ENCODE measurements at regions not wholly inside any gene's neighbourhood (a gene's known extent, or its start where the extent isn't known, plus 50 kb on each side); places are given as distances from the start of the nearest gene placed in this dataset.

- DNase-seq, result peak; percentile 20
Observed at GRCh38 chr18:78582898-78583738, 396.5 kb upstream of the SALL3 start.

- DNase-seq, result no peak
Observed at GRCh38 chr18:78583739-78584458, 395.7 kb upstream of the SALL3 start.

DNA sequence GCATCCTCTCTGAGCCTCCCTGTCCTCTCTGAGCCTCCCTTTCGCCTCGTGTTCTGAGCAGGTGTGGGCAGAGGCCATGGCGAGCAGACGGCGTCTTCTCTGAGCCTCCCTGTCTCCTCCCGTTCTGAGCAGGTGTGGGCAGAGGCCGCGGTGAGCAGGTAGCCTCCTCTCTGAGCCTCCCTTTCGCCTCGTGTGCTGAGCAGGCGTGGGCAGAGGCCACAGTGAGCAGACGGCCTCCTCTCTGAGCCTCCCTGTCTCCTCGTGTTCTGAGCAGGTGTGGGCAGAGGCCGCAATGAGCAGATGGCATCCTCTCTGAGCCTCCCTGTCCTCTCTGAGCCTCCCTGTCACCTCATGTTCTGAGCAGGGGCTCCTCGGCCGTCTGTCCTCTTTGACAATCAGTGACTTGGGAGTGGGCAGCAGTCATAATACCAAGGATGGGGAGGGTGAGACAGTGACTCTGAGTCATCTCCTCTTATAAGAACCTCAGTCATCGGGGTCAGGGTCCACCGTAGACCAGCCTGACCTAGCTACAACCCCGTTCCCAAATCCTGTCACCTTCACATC is 395.1 kb upstream of the SALL3 start:
- DNase-seq, result no peak

- DNase-seq, result no peak
Observed at GRCh38 chr18:78586586-78586985, 393.0 kb upstream of the SALL3 start.

DNA sequence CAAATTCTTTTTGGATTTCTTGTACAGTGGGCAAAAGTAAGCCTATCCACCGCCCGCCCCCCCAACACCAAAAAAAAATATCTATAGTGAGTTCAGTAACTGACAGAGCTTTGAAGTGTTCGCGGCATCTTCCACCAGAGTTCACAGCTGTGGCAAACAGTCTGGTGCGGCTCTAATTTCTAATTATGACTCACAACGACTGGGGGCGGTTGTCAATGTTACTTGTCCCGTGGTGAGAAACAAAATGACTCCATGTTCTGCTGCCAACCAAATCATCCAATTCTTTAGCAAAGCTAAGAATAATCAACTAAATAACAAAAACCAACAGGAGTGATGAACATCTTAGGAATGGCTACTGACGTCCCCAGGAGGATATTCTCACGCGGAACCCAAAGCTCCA is 392.5 kb upstream of the SALL3 start:
- DNase-seq, result no peak

GRCh38 chr18:78587626-78588600 is 391.7 kb upstream of the SALL3 start:
- no peak for DNase-seq

DNA sequence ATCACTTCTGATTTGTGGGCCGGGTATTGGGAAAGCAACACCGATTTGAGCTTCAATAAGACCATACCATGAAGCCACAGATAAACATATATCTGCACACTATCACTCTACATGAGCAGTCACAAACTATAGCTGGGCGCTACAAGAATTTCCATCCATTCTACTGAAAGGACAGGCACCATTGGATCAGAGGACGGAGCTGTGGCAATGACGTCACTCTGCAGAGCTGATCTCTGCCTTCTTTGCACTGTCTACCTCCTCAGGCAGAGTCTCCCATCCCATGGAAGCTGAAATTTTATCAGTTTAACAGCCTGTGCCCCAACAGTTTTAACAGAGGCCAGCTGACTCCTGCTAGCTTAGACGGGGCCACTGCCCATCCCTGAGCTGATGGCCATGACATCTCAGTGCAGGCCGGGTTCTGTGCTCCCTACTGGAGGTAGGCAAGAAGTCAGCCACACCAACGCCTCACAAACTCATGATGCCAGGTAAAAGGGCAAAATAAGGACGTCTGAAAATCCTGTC is 389.6 kb upstream of the SALL3 start:
- DNase-seq, result no peak

DNA sequence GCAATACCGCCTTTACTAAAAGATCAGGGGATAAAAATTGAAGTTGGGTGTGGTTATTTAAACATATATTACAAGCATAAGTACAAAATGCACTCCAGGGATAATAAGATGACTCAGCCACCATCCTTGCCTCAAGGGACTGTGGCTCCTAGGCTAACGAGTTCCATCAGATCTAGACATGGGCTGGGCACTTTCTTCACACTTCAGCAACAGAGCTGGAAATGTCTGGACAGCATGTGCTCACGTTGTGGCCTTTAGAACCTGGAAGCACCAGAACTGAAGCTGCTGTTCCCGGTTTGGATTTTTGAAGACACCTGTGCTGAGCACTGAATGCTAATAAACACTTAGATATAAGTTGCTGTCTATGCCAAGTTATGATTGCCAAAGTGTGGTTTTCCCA is 384.2 kb upstream of the SALL3 start:
- DNase-seq, result no peak

GRCh38 chr18:78595924-78596573 is 383.6 kb upstream of the SALL3 start:
- no peak for DNase-seq

- no peak for DNase-seq
Observed at GRCh38 chr18:78596794-78597345, 382.7 kb upstream of the SALL3 start.

DNA sequence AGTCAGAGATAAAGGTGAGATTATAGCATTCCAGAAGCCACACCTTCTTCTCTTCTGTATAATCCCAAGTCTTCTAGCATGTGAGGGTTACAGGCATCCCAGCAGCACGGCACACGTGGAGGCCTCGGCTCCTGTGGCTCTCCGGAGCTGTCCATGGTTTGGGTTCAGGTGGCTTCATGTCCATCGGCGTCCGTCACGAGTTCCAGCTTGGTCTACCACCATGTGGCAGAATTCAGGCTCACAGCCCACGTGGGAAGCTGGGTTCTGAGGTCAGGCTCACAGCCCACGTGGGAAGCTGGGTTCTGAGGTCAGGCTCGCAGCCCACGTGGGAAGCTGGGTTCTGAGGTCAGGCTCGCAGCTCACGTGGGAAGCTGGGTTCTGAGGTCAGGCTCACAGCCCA is 378.3 kb upstream of the SALL3 start:
- no peak for DNase-seq

GRCh38 chr18:78601923-78602322 is 377.7 kb upstream of the SALL3 start:
- no peak for DNase-seq

GRCh38 chr18:78602430-78602829 is 377.2 kb upstream of the SALL3 start:
- no peak for DNase-seq

- no peak for DNase-seq
Observed at GRCh38 chr18:78603102-78603983, 376.3 kb upstream of the SALL3 start.

- DNase-seq, result no peak
Observed at GRCh38 chr18:78605255-78605654, 374.4 kb upstream of the SALL3 start.

DNA sequence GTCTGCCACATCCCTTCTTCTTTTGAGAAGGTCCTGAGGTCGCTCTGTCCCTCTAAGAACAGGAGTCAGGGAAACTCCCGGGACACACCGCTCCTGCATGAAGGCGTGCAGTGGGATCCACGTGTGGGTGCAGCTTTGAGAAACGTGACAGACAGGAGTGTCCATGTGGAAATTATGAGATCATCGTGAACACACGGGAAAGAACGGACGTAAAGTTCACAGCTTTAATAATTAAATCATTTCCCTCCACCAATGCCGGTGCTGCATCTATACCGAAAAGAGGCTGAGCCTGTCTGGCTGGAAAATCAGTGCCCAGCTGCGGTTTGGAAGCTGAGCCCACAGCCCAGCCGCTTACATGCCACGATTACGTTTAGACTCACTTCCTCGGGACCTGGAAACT is 372.4 kb upstream of the SALL3 start:
- DNase-seq, result no peak

DNA sequence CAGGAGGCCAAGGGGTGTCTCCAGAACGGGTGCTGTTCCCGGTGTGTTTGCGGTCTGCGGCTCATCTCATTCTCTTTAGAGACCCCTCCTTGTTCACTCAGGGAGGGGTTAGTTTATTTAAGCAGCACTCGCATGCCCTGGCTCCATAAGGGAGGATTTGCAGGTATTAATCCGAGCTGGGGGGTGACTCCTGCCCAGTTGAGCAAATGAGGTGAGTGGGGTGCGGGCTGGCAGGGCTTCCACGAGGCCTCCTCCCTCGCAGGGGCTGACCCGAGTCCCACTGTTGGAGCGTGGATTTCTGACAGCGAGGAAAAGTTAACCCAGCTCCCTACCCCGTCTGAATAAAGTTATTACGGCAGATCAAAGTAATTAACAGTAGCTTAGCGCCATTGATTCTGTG is 371.8 kb upstream of the SALL3 start:
- no peak for DNase-seq

GRCh38 chr18:78610179-78610578 is 369.4 kb upstream of the SALL3 start:
- DNase-seq, result no peak

- DNase-seq, result no peak
Observed at GRCh38 chr18:78611201-78611800, 368.3 kb upstream of the SALL3 start.

DNA sequence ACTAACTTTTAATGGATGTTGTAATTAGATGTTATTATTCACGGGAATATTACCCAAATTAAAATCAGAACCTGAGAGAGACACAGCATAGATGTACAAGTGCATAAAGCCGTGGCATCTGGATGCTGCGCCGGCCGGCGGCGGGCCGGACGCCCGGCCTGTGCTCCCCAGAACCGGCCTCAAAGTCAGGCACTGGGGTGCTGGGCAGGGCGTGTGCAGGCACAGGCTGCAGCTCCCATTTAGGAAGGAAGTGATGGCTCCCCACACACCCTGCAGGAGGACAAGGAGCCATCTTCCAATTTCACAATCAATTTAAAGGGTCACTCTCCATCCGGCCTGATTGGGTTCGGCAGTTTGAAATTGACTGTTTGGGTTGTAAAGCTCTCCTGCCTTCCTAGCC is 367.7 kb upstream of the SALL3 start:
- DNase-seq, result no peak

Data from suppressor macrophage treated with lipopolysaccharide for 4 hours (primary cell).